ENCODE measurements at regions not wholly inside any gene's neighbourhood (a gene's known extent, or its start where the extent isn't known, plus 50 kb on each side); places are given as distances from the start of the nearest gene placed in this dataset.

- Histone ChIP-seq H3K36me3 (no peaks in the 10 kb centered on the region), H3K4me1 (no peaks in the 10 kb centered on the region), H3K9me3 (no peaks in the 10 kb centered on the region), H3K27ac (no peak overlapping the region), H3K27me3 (no peaks in the 10 kb centered on the region), H3K4me3 (no peak overlapping the region)
- DNase-seq, result no peak
- TF ChIP-seq, protein P1, sequence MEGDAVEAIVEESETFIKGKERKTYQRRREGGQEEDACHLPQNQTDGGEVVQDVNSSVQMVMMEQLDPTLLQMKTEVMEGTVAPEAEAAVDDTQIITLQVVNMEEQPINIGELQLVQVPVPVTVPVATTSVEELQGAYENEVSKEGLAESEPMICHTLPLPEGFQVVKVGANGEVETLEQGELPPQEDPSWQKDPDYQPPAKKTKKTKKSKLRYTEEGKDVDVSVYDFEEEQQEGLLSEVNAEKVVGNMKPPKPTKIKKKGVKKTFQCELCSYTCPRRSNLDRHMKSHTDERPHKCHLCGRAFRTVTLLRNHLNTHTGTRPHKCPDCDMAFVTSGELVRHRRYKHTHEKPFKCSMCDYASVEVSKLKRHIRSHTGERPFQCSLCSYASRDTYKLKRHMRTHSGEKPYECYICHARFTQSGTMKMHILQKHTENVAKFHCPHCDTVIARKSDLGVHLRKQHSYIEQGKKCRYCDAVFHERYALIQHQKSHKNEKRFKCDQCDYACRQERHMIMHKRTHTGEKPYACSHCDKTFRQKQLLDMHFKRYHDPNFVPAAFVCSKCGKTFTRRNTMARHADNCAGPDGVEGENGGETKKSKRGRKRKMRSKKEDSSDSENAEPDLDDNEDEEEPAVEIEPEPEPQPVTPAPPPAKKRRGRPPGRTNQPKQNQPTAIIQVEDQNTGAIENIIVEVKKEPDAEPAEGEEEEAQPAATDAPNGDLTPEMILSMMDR (IDR thresholded peaks at IDR 0.05), result no peak
- no peak for TF ChIP-seq POLR2A (IDR thresholded peaks at IDR 0.05)
Observed at GRCh38 chr4:120399826-120400225, 333.2 kb upstream of the MAD2L1 start.

GRCh38 chr4:120395746-120396145 is 329.1 kb upstream of the MAD2L1 start:
- Histone ChIP-seq H3K27me3 (no peaks in the 10 kb centered on the region), H3K27ac (no peak overlapping the region), H3K4me3 (no peak overlapping the region), H3K36me3 (no peaks in the 10 kb centered on the region), H3K9me3 (no peaks in the 10 kb centered on the region), H3K4me1 (no peaks in the 10 kb centered on the region)
- TF ChIP-seq POLR2A (IDR thresholded peaks at IDR 0.05), result no peak
- TF ChIP-seq, protein P1 (IDR thresholded peaks at IDR 0.05), result no peak
- no peak for DNase-seq

DNA sequence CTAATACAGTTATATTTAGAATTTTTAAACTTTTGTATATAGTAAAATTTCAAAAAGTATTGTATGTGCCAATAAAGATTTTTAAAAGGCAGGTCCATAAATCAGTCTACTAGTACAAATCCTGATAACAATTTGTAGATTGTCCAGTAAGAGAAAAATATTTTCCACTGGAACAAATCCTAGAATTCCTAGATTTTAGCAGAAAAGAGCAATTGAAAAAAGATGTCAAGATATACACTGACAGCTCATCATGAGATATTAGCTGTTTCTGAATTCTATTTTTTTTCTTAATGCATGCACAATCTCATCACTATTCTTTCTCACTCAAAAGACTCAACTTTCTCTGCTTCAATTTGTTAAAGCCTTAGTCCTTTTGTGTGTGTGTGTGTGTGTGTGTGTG is 289.2 kb upstream of the MAD2L1 start:
- Histone ChIP-seq H3K9me3 (no peaks in the 10 kb centered on the region), H3K36me3 (no peaks in the 10 kb centered on the region), H3K4me1 (no peaks in the 10 kb centered on the region), H3K27ac (no peak overlapping the region), H3K4me3 (no peak overlapping the region), H3K27me3 (no peaks in the 10 kb centered on the region)
- no peak for TF ChIP-seq POLR2A (IDR thresholded peaks at IDR 0.05)
- TF ChIP-seq, protein P1 (IDR thresholded peaks at IDR 0.05), result no peak
- DNase-seq, result no peak

- Histone ChIP-seq H3K27ac (no peak overlapping the region), H3K36me3 (no peaks in the 10 kb centered on the region), H3K4me1 (no peaks in the 10 kb centered on the region), H3K27me3 (no peaks in the 10 kb centered on the region), H3K9me3 (no peaks in the 10 kb centered on the region), H3K4me3 (no peak overlapping the region)
- TF ChIP-seq, protein P1 (IDR thresholded peaks at IDR 0.05), result no peak
- TF ChIP-seq POLR2A (IDR thresholded peaks at IDR 0.05), result no peak
- no peak for DNase-seq
Observed at GRCh38 chr4:120354381-120354780, 287.7 kb upstream of the MAD2L1 start.

GRCh38 chr4:120353235-120353634 is 286.6 kb upstream of the MAD2L1 start:
- H3K9me3 ChIP-seq, result no peaks in the 10 kb centered on the region
- H3K27me3 ChIP-seq, result no peaks in the 10 kb centered on the region
- no peaks in the 10 kb centered on the region for H3K4me1 ChIP-seq
- no peak for DNase-seq
- no peaks in the 10 kb centered on the region for H3K36me3 ChIP-seq
- H3K27ac ChIP-seq, result no peak overlapping the region
- TF ChIP-seq, protein P1 (IDR thresholded peaks at IDR 0.05), result no peak
- TF ChIP-seq POLR2A (IDR thresholded peaks at IDR 0.05), result no peak
- no peak overlapping the region for H3K4me3 ChIP-seq

DNA sequence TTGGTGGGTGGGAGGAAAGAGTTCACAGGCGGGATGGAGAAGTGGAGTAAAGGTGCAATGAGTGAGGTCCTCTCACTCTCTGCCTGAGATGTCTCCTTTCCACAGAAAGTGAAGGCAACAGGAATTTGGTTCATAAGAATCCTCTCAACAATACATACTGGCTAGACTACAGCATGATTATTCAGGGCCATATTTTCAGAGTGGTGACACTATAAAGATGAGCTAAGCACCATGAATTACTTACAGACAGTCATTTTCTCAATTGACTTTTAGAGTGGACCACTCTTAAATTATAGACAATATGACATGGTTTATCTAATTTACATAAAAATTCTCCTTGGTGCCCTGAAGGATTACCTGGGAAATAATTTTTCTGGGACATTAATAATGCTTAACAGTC is 286.1 kb upstream of the MAD2L1 start:
- no peaks in the 10 kb centered on the region for H3K4me1 ChIP-seq
- no peaks in the 10 kb centered on the region for H3K9me3 ChIP-seq
- DNase-seq, result no peak
- H3K4me3 ChIP-seq, result no peak overlapping the region
- no peak overlapping the region for H3K27ac ChIP-seq
- no peaks in the 10 kb centered on the region for H3K27me3 ChIP-seq
- TF ChIP-seq, protein P1 (IDR thresholded peaks at IDR 0.05), result no peak
- no peak for TF ChIP-seq POLR2A (IDR thresholded peaks at IDR 0.05)
- H3K36me3 ChIP-seq, result no peaks in the 10 kb centered on the region
